Fibroblast of pulmonary artery (primary cell): ENCODE measurements at regions not wholly inside any gene's neighbourhood (a gene's known extent, or its start where the extent isn't known, plus 50 kb on each side); places are given as distances from the start of the nearest gene placed in this dataset.
"Not testable (repeated sequence)": the region's sequence is repeated elsewhere in the genome, so short reads cannot be mapped to it uniquely, and the experiment has no call there.

ENCODE experiments used
- DNase-seq: peaks from one replicate; pipeline ENCODE4 v3.0.0-alpha.2; 2010; ENCODE audit warnings: low read depth
- H3K4me3 ChIP-seq: replicated peaks from 2 replicates; pipeline ENCODE4 v1.5.1; 2011; ENCODE audit warnings: low read depth, mild to moderate bottlenecking, control low read depth, low read length, moderate library complexity
- CTCF ChIP-seq: IDR thresholded peaks from 2 replicates; pipeline ENCODE4 v1.5.1; 2011; ENCODE audit warnings: mild to moderate bottlenecking, control low read depth, low read length, inconsistent platforms; ENCODE audit errors: missing control alignments

DNA sequence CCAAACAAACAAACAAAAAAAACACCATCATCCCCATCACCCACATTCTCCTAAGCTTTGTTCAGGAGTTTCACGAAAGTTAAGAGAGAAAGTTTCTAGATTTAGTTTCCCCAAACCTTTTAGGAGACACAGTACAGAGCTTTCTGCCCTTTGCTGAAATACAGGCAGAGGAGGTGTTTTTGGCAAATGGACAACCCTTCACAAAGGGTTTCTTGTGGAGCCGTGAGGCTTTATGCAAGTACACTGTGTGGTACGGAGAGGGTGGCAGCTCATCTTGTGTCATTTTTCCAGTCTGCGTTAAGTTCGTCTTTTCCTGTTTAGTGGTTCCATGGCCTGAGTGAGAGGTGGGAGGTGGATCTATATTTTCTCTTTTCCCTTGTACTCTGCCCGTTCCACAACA lies 215.5 kb upstream of the PRKCQ start:
- DNase-seq: no peak
- no peak for TF ChIP-seq CTCF
- H3K4me3 ChIP-seq: no peak overlapping the region

DNA sequence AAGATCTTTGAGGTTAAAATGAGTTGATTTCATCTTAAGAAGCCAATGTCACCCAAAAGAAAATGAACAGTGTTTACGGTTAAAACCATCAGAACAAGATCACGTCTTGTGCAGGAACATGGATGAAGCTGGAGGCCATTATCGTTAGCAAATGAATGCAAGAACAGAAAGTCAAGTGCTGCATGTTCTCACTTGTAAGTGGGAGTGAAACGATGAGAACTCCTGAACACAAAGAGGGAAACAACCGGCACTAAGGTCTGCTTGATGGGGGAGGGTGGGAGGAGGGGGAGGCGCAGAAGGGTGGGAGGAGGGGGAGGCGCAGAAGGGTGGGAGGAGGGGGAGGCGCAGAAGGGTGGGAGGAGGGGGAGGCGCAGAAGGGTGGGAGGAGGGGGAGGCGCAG lies 214.8 kb upstream of the PRKCQ start:
- not testable (repeated sequence) for DNase-seq, H3K4me3 ChIP-seq

DNA sequence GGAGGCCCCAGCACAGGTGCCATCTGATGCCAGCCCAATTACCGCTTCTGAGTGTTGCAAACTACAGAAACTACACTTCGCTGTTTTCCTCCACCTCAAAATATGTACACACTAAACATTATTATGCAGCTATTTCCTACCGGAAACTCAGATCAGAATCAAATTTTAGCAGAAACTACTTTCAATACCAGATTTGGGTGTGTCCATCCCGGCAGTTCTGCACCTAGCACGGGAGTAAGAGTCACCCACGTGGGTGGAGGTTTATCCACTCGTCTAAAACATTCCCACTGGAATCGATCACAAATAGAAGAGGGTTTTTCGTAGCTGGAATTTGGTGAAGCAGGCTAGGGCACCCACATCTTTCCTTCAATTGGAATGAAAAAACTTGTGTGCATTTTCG lies 214.4 kb upstream of the PRKCQ start:
- H3K4me3 ChIP-seq: no peak overlapping the region
- DNase-seq: no peak
- no peak for TF ChIP-seq CTCF

- no peak for DNase-seq
- TF ChIP-seq CTCF: no peak
- H3K4me3 ChIP-seq: no peak overlapping the region
Observed at GRCh38 chr10:6788731-6789130, 208.7 kb upstream of the PRKCQ start.

DNA sequence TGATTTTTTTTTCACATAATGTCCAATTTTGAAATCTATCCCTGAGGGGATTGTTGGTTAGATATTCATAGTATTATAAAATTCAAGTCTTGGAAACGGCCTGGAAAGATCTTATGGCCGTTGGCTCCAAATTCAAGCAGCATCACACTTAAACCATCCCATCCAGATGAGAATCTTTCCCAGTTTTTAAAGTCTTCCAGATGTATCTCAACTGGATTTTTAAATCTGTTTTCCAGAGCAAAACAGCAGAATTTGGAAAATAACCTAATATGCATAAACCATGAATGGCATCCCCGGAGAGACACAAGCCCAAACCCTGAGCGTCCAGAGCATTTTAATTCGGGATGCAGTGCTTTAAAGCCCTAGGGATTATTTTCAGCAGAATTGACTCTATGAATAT lies 208.2 kb upstream of the PRKCQ start:
- no peak for DNase-seq
- TF ChIP-seq CTCF: no peak
- no peak overlapping the region for H3K4me3 ChIP-seq

GRCh38 chr10:6787718-6788117 lies 207.6 kb upstream of the PRKCQ start:
- DNase-seq: no peak
- no peak for TF ChIP-seq CTCF

DNA sequence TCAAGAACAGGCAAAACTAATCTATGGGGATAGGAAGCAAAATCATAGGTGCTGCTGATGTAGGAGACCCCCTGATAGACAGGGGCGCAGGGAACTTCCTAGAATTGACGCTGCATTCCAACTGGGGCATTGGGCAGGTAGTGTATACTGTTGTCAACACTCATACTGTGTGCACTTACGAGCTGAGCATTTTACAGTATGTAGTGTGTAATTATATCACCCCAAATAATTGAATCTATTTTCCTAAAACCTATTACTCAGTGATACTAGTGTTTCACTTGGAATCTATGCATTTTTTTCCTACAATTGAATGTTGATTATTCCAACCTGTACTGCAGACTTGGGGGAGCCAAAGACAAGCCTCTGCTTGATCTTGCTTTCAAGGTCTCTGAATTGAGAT lies 207.0 kb upstream of the PRKCQ start:
- TF ChIP-seq CTCF: no peak
- DNase-seq: no peak
- H3K4me3 ChIP-seq: no peak overlapping the region

More at GRCh38 chr10:6787718-6788117, 207.6 kb upstream of the PRKCQ start:
- no peak overlapping the region for H3K4me3 ChIP-seq
